Stimulated activated naive B cell treated with anti-CD40 and anti-IgM and Interleukin-4, amounts not matched to agents 10 μg/mL and 1 μg/mL and 100 μg/mL, for 72 hours (primary cell): ENCODE measurements at regions not wholly inside any gene's neighbourhood (a gene's known extent, or its start where the extent isn't known, plus 50 kb on each side); places are given as distances from the start of the nearest gene placed in this dataset.
"Not testable (repeated sequence)": the region's sequence is repeated elsewhere in the genome, so short reads cannot be mapped to it uniquely, and the experiment has no call there.

Experiments used
- ATAC-seq, 2 donors: fragments of 150-1000 bp; cut with Tn5 transposase; replicated peaks; 2 replicates each; pipeline ENCODE4 v1.10.0; 2021; ENCODE audit warnings: moderate library complexity in 1 of 2
- DNase-seq: peaks from one replicate; pipeline ENCODE4 v3.0.0; 2021
- H3K27ac Mint-ChIP-seq: one replicate; pipeline ENCODE4 v1.8.0; 2022; ENCODE audit warnings: mild to moderate bottlenecking, mixed read lengths
- H3K27me3 Mint-ChIP-seq, 2 donors: one replicate each; pipeline ENCODE4 v1.8.0; 2022; ENCODE audit warnings: mixed read lengths in 2 of 2
- H3K36me3 Mint-ChIP-seq, 2 donors: one replicate each; pipeline ENCODE4 v1.8.0; 2022; ENCODE audit warnings: mixed read lengths in 2 of 2, mild to moderate bottlenecking in 1 of 2
- H3K4me1 Mint-ChIP-seq, 2 donors: one replicate each; pipeline ENCODE4 v1.8.0; 2022; ENCODE audit warnings: mixed read lengths in 2 of 2, mild to moderate bottlenecking in 1 of 2
- H3K4me3 Mint-ChIP-seq, 2 donors: one replicate each; pipeline ENCODE4 v1.8.0; 2022; ENCODE audit warnings: mild to moderate bottlenecking in 2 of 2, mixed read lengths in 2 of 2, moderate library complexity in 1 of 2
- H3K9me3 Mint-ChIP-seq, 2 donors: one replicate each; pipeline ENCODE4 v1.8.0; 2022; ENCODE audit warnings: mixed read lengths in 2 of 2, mild to moderate bottlenecking in 1 of 2

- Mint-ChIP-seq H3K9me3 (no peaks in the 10 kb centered on the region), H3K27ac (no peak overlapping the region), H3K4me3 (no peak overlapping the region), H3K36me3 (no peaks in the 10 kb centered on the region), H3K4me1 (no peaks in the 10 kb centered on the region), H3K27me3 (peaks cover 21 to 25% of the 10 kb centered on the region in 2 donors)
- DNase-seq (no peak), ATAC-seq (no peak)
Measured at GRCh38 chr13:44049081-44049945, 169.6 kb downstream of the LACC1 start.

DNA sequence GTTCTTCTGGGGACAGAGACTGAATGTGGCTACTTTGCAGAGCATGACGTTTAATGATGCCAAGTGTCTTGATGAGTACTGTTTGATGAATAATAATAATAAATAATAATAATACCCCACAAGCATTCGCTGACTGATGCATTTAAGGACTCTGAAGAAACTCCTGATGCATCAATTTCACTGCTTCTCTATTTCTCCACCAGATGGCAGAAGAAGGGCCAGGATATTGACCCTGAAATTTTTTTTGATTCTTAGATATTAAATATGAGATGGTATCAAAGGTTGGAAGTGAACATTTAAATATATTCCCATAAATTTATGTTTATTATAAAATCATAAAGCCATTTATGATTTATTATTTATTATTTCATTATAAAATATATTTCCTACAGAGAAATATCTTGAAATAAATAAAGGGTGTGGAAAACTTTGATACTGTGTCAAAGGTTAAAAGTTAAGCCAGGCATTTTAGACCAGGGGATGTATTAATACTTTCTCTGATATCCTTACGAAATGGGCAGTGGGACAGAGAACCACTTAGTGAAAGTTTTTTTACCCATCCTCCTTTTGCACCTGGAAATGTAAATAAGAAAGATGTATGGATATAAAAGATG is 170.9 kb downstream of the LACC1 start:
- Mint-ChIP-seq H3K9me3 (no peaks in the 10 kb centered on the region), H3K27ac (no peak overlapping the region), H3K4me1 (peaks cover 4% of the 10 kb centered on the region in 2 donors), H3K36me3 (no peaks in the 10 kb centered on the region), H3K4me3 (no peak overlapping the region), H3K27me3 (peaks cover 25 to 30% of the 10 kb centered on the region in 2 donors)
- DNase-seq (no peak), ATAC-seq (no peak)

DNA sequence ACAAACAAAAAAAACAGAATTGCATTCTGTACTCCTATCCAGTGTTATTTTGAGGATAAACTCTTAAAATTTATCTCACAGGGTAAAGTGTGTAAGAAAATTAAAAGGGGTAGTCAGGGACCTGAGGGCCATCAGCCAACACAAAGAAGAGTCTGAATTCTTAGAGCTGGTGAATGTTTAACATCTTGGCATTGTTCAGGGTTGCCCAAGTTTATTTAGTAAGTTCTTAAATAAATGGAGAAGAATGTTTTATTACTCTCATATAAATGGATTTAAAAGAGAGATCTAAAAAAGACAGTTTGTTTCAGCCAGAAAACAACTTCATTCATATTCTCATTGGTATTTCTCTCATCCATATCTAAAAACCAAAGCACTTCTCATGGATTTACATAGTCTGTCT is 171.7 kb downstream of the LACC1 start:
- Mint-ChIP-seq H3K4me1 (peaks cover 4 to 8% of the 10 kb centered on the region in 2 donors), H3K36me3 (no peaks in the 10 kb centered on the region), H3K9me3 (no peaks in the 10 kb centered on the region), H3K27me3 (peaks cover 23 to 29% of the 10 kb centered on the region in 2 donors), H3K4me3 (no peak overlapping the region), H3K27ac (no peak overlapping the region)
- no peak for DNase-seq
- ATAC-seq = no peak

DNA sequence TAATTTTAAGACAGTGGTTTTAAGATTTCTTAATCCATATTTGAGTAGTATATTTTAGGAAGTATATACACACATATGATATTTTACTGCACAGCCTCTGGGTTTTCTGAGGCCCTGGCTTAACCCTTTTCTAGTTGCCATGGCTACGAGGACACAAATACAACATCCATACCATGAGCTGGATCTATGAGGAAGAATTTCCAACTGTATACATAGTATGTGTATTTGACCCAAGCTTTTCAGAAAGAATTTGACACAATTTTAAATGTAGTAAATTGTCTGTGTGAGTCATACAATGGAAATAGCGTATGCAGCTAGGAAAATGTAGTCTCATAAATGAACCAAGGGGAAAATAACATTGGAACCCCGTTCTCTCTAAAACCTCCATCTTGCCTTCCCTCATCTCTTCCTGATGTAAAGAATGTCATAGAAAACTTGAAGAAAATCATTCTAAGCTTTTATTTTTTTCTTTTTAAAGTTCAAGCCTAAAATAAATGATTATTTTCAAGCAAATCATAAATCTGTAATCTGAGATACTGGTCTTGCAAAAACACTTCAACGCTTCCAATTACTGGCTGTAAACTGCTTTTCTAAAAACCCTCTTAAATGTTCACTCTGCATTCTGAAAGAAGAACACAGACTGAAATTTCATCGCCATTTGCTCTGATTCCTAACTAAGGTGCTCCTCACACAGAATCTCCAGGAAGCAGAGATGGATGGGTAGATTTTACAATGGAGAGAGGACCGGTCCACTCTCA is 172.4 kb downstream of the LACC1 start:
- no peaks in the 10 kb centered on the region for H3K36me3 Mint-ChIP-seq
- H3K27me3 Mint-ChIP-seq = peaks cover 18 to 25% of the 10 kb centered on the region in 2 donors
- H3K9me3 Mint-ChIP-seq = no peaks in the 10 kb centered on the region
- no peak for DNase-seq
- H3K4me3 Mint-ChIP-seq = no peak overlapping the region
- H3K4me1 Mint-ChIP-seq = peaks cover 4 to 8% of the 10 kb centered on the region in 2 donors
- no peak overlapping the region for H3K27ac Mint-ChIP-seq
- ATAC-seq = no peak

- Mint-ChIP-seq H3K4me1 (peaks cover 4 to 8% of the 10 kb centered on the region in 2 donors), H3K27me3 (peaks cover 16 to 22% of the 10 kb centered on the region in 2 donors), H3K36me3 (no peaks in the 10 kb centered on the region), H3K27ac (no peak overlapping the region), H3K4me3 (no peak overlapping the region), H3K9me3 (no peaks in the 10 kb centered on the region)
- no peak for ATAC-seq
- no peak for DNase-seq
Measured at GRCh38 chr13:44052780-44053184, 173.1 kb downstream of the LACC1 start.

GRCh38 chr13:44053208-44053607 is 173.5 kb downstream of the LACC1 start:
- ATAC-seq (no peak), DNase-seq (no peak)
- Mint-ChIP-seq H3K27ac (no peak overlapping the region), H3K4me3 (no peak overlapping the region), H3K36me3 (no peaks in the 10 kb centered on the region), H3K9me3 (no peaks in the 10 kb centered on the region), H3K27me3 (peaks cover 16 to 22% of the 10 kb centered on the region in 2 donors), H3K4me1 (peaks cover 4 to 8% of the 10 kb centered on the region in 2 donors)

GRCh38 chr13:44054525-44054924 is 174.8 kb downstream of the LACC1 start:
- H3K4me1 Mint-ChIP-seq = peaks cover 4 to 8% of the 10 kb centered on the region in 2 donors
- no peaks in the 10 kb centered on the region for H3K9me3 Mint-ChIP-seq
- H3K4me3 Mint-ChIP-seq = no peak overlapping the region
- no peak overlapping the region for H3K27ac Mint-ChIP-seq
- DNase-seq (no peak), ATAC-seq (no peak)
- peaks cover 16 to 22% of the 10 kb centered on the region in 2 donors for H3K27me3 Mint-ChIP-seq
- H3K36me3 Mint-ChIP-seq = no peaks in the 10 kb centered on the region

- peaks cover 20 to 22% of the 10 kb centered on the region in 2 donors for H3K27me3 Mint-ChIP-seq
- H3K4me3 Mint-ChIP-seq, H3K36me3 Mint-ChIP-seq, H3K27ac Mint-ChIP-seq, DNase-seq, H3K4me1 Mint-ChIP-seq, ATAC-seq, H3K9me3 Mint-ChIP-seq: not testable (repeated sequence)
Measured at GRCh38 chr13:44055681-44056080, 176.0 kb downstream of the LACC1 start.

DNA sequence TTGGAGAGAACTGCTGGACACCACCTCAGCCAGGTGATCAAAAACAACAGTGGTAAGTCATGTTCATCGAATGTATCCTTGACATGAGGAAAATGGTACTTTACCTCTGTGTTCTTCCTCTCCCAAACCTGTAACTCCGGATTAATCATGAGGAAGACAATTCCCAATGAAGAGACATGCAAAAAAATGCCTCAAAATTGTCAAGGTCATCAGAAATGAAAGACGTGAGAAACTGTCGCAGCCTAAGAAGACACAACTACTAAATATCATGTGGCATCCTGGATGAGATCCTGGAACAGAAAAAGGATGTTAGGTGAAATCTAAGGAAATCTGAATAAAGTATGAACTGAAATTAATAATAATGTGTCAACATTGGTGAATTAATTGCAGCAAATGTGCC is 178.4 kb downstream of the LACC1 start:
- no peak overlapping the region for H3K27ac Mint-ChIP-seq
- H3K4me1 Mint-ChIP-seq = peaks cover 4 to 8% of the 10 kb centered on the region in 2 donors
- ATAC-seq (no peak), DNase-seq (no peak)
- no peak overlapping the region for H3K4me3 Mint-ChIP-seq
- no peaks in the 10 kb centered on the region for H3K9me3 Mint-ChIP-seq
- no peaks in the 10 kb centered on the region for H3K36me3 Mint-ChIP-seq
- peaks cover 13 to 16% of the 10 kb centered on the region in 2 donors for H3K27me3 Mint-ChIP-seq

- no peak for ATAC-seq
- H3K9me3 Mint-ChIP-seq = no peaks in the 10 kb centered on the region
- DNase-seq = no peak
- H3K36me3 Mint-ChIP-seq = no peaks in the 10 kb centered on the region
- peaks cover 13 to 16% of the 10 kb centered on the region in 2 donors for H3K27me3 Mint-ChIP-seq
- no peak overlapping the region for H3K27ac Mint-ChIP-seq
- no peak overlapping the region for H3K4me3 Mint-ChIP-seq
- peaks cover 4 to 8% of the 10 kb centered on the region in 2 donors for H3K4me1 Mint-ChIP-seq
Measured at GRCh38 chr13:44058624-44059215, 179.0 kb downstream of the LACC1 start.

- H3K4me3 Mint-ChIP-seq = no peak overlapping the region
- H3K27ac Mint-ChIP-seq = no peak overlapping the region
- no peaks in the 10 kb centered on the region for H3K9me3 Mint-ChIP-seq
- H3K36me3 Mint-ChIP-seq = no peaks in the 10 kb centered on the region
- H3K4me1 Mint-ChIP-seq = no peaks in the 10 kb centered on the region
- H3K27me3 Mint-ChIP-seq = peaks cover 12 to 13% of the 10 kb centered on the region in 2 donors
- ATAC-seq (no peak), DNase-seq (no peak)
Measured at GRCh38 chr13:44061876-44062275, 182.2 kb downstream of the LACC1 start.

DNA sequence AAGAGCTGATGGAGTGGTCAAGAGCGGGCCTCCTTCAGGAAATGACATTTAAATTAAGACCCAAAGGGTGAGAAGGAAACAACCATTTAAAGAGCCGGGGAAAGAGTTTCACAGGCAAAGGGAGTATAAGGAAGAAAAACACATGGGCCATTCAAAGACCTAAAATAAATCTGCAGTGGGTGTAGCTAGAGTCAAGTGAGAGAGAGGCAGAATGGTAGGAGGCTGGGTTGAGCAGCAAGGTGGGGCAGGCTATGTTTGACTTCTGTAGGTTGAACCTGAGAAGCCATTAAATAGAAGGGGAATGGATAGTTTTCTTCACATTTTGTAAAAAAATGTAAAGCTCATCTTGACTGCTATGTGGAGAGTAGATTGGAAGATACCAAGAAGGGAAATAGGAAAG is 183.8 kb downstream of the LACC1 start:
- no peaks in the 10 kb centered on the region for H3K36me3 Mint-ChIP-seq
- no peak overlapping the region for H3K27ac Mint-ChIP-seq
- no peak overlapping the region for H3K4me3 Mint-ChIP-seq
- DNase-seq (no peak), ATAC-seq (no peak)
- no peaks in the 10 kb centered on the region for H3K9me3 Mint-ChIP-seq
- H3K4me1 Mint-ChIP-seq = no peaks in the 10 kb centered on the region
- H3K27me3 Mint-ChIP-seq = peaks cover 15 to 16% of the 10 kb centered on the region in 2 donors

DNA sequence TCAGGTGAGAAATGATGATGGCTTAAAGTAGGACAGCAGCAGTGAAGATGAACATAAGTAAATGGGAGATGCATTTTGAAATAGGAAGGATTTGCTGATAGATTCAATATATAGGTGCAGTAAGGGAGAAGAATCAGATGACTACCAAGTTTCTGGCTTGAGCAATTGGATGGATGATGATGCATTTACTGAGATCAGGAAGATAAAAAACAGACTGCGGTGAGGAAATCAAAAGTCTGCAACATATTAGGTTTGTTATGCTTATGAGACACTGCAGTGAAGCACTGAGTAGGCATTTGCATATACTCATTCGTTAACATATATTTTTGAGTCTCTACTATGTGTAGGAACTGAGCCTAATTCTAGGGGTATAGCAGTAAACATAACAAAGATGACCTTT is 184.2 kb downstream of the LACC1 start:
- Mint-ChIP-seq H3K4me3 (no peak overlapping the region), H3K36me3 (no peaks in the 10 kb centered on the region), H3K27me3 (peaks cover 15 to 21% of the 10 kb centered on the region in 2 donors), H3K9me3 (no peaks in the 10 kb centered on the region), H3K4me1 (no peaks in the 10 kb centered on the region), H3K27ac (no peak overlapping the region)
- no peak for DNase-seq
- no peak for ATAC-seq

DNA sequence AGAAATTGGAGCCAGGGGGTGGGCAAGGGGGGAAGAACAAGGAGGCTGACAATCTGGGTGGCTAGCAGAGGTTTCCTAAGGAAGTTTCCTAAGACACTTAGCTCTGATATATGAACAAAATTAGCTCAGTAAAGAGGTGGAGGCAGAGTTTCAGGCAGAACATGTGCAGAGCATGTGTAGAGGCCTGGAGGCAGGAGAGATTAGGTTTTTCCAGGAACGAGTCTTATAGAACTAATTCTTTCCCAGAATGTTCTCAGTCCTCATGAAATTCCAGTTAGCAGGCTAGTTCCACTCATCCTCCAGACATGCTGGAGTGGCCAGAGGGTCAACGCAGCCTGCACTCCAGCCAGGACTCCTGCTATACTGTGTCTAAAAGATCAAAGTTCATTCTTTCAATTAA is 184.7 kb downstream of the LACC1 start:
- no peak for ATAC-seq
- Mint-ChIP-seq H3K4me3 (no peak overlapping the region), H3K4me1 (no peaks in the 10 kb centered on the region), H3K27ac (no peak overlapping the region), H3K27me3 (peaks cover 15 to 25% of the 10 kb centered on the region in 2 donors), H3K9me3 (no peaks in the 10 kb centered on the region), H3K36me3 (no peaks in the 10 kb centered on the region)
- no peak for DNase-seq
